Right lobe of liver (tissue), 4 donors: ENCODE measurements at regions not wholly inside any gene's neighbourhood (a gene's known extent, or its start where the extent isn't known, plus 50 kb on each side); places are given as distances from the start of the nearest gene placed in this dataset.

Source experiments
- CTCF ChIP-seq, 4 donors: fragments of 200-600 bp in 3 of 4; fragments of 450-650 bp in 1 of 4; IDR thresholded peaks; one replicate each; pipeline versions ENCODE4 v1.5.1 to v1.8.0; 2016 to 2022; ENCODE audit warnings: antibody characterized with exemption in 4 of 4, mild to moderate bottlenecking in 2 of 4
- POLR2A ChIP-seq: fragments of 450-650 bp; IDR thresholded peaks from one replicate; pipeline ENCODE4 v1.6.1; 2017; ENCODE audit warnings: antibody characterized with exemption, mild to moderate bottlenecking
- donor health status: DM: no; HTN: no; CAD: no.
- donor health status: DM: no; HTN: no; CAD: no.
- donor health status: DM: no; HTN: yes; CAD: no.

GRCh38 chr1:30659702-30660101 is 63.7 kb downstream of the MATN1 start:
- TF ChIP-seq POLR2A (no peak), CTCF (IDR thresholded peaks at IDR 0.05) (no peak)
